Lung (tissue), 11 donors: ENCODE measurements at regions not wholly inside any gene's neighbourhood (a gene's known extent, or its start where the extent isn't known, plus 50 kb on each side); places are given as distances from the start of the nearest gene placed in this dataset.

Source experiments
- ATAC-seq: fragments of 200-7000 bp; cut with Tn5 transposase; one replicate; pipeline ENCODE4 v1.9.1; 2020; ENCODE audit warnings: moderate number of reproducible peaks; ENCODE audit not compliant: insufficient read depth, low FRiP score
- DNase-seq, 3 donors: peaks; one replicate each; pipeline ENCODE4 v3.0.0-alpha.2; 2013 to 2017
- H3K27ac ChIP-seq, 2 donors: one replicate each; pipeline ENCODE4 v1.5.1; 2013; ENCODE audit warnings: mild to moderate bottlenecking in 2 of 2, moderate library complexity in 2 of 2, control low read depth in 1 of 2, inconsistent platforms in 1 of 2, low read depth in 1 of 2, low read length in 1 of 2
- H3K27me3 ChIP-seq, 3 donors: one replicate each; pipeline ENCODE4 v1.5.1; 2013; ENCODE audit warnings: low read length in 2 of 3; ENCODE audit not compliant: control insufficient read depth in 3 of 3, insufficient read depth in 3 of 3
- H3K36me3 ChIP-seq, 4 donors: one replicate each; pipeline ENCODE4 v1.5.1; 2013; ENCODE audit warnings: low read length in 4 of 4, mild to moderate bottlenecking in 1 of 4, moderate library complexity in 1 of 4; ENCODE audit not compliant: control insufficient read depth in 4 of 4, insufficient read depth in 4 of 4
- H3K4me1 ChIP-seq, 5 donors: one replicate each; pipeline ENCODE4 v1.5.1; 2013; ENCODE audit warnings: low read length in 5 of 5, mild to moderate bottlenecking in 2 of 5, moderate library complexity in 1 of 5; ENCODE audit not compliant: control insufficient read depth in 5 of 5, insufficient read depth in 5 of 5
- H3K4me3 ChIP-seq: one replicate; pipeline ENCODE4 v1.5.1; 2013; ENCODE audit warnings: mild to moderate bottlenecking, control low read depth, moderate library complexity
- H3K9ac ChIP-seq, 2 donors: one replicate each; pipeline ENCODE4 v1.5.1; 2013; ENCODE audit warnings: low read length in 2 of 2, control low read depth in 1 of 2; ENCODE audit not compliant: insufficient read depth in 1 of 2
- H3K9me3 ChIP-seq, 4 donors: one replicate each; pipeline ENCODE4 v1.5.1; 2013; ENCODE audit warnings: low read length in 3 of 4, mild to moderate bottlenecking in 1 of 4, moderate library complexity in 1 of 4; ENCODE audit not compliant: control insufficient read depth in 4 of 4, insufficient read depth in 3 of 4
- CTCF ChIP-seq: IDR thresholded peaks from 2 replicates; pipeline ENCODE4 v1.5.1; 2012; ENCODE audit warnings: mild to moderate bottlenecking; ENCODE audit errors: control extremely low read depth, extremely low read depth
- WGBS, 2 donors: extraction: QIAGEN DNeasy Blood & Tissue Kit; methylation state at CpG; one replicate each; pipeline ENCODE4 v1.1.7; 2013; 5-methylcytosine and 5-hydroxymethylcytosine counted together
- donor health status: control.
- donor health status: control.
- donor health status: Bipolar disorder and iron deficiency.
- donor health status: healthy.
- donor health status: DM: yes; HTN: yes; CAD: no.

GRCh38 chr1:87953732-87954344 lies 625.2 kb downstream of the LMO4 start:
- peak; percentile 77 to 87 (median 86) for DNase-seq

GRCh38 chr1:87955038-87955437 lies 626.4 kb downstream of the LMO4 start:
- no peak for ATAC-seq
- Histone ChIP-seq H3K27ac (no peak overlapping the region), H3K9ac (no peak overlapping the region), H3K36me3 (no peaks in the 10 kb centered on the region), H3K4me1 (peaks cover 0 to 5% (median 2%) of the 10 kb centered on the region in 5 donors), H3K27me3 (no peaks in the 10 kb centered on the region), H3K9me3 (no peaks in the 10 kb centered on the region), H3K4me3 (no peak overlapping the region)
- TF ChIP-seq CTCF, result no peak
- WGBS, 2 donors, result 77 to 88% methylated on average over 5 of the region's 5 CpGs
- peak in 1 of 3 donors; percentile 34 for DNase-seq

More at GRCh38 chr1:87953732-87954344, 625.2 kb downstream of the LMO4 start:
- ATAC-seq, result peak; percentile 74
- Histone ChIP-seq H3K9me3 (no peaks in the 10 kb centered on the region), H3K4me3 (no peak overlapping the region), H3K9ac (no peak overlapping the region), H3K27ac (no peak overlapping the region), H3K36me3 (no peaks in the 10 kb centered on the region), H3K27me3 (no peaks in the 10 kb centered on the region), H3K4me1 (peaks cover 0 to 5% (median 2%) of the 10 kb centered on the region in 5 donors)
- peak; percentile 60 for TF ChIP-seq CTCF
- WGBS, 2 donors, result 7 to 14% methylated on average over 3 of the region's 3 CpGs

GRCh38 chr1:87956072-87956471 lies 627.4 kb downstream of the LMO4 start:
- no peak for TF ChIP-seq CTCF
- no peak overlapping the region for H3K27ac ChIP-seq
- H3K27me3 ChIP-seq, result no peaks in the 10 kb centered on the region
- ATAC-seq (peak; percentile 24), DNase-seq (no peak)
- H3K9me3 ChIP-seq, result no peaks in the 10 kb centered on the region
- no peak overlapping the region for H3K4me3 ChIP-seq
- H3K4me1 ChIP-seq, result peaks cover 0 to 5% (median 2%) of the 10 kb centered on the region in 5 donors
- no peak overlapping the region for H3K9ac ChIP-seq
- H3K36me3 ChIP-seq, result no peaks in the 10 kb centered on the region
- WGBS, 2 donors, result 72 to 83% methylated on average over 6 of the region's 6 CpGs

GRCh38 chr1:87956750-87957149 lies 628.1 kb downstream of the LMO4 start:
- no peaks in the 10 kb centered on the region for H3K27me3 ChIP-seq
- no peaks in the 10 kb centered on the region for H3K36me3 ChIP-seq
- H3K27ac ChIP-seq, result no peak overlapping the region
- no peak overlapping the region for H3K4me3 ChIP-seq
- TF ChIP-seq CTCF, result no peak
- 77 to 92% methylated on average over 1 of the region's 1 CpG for WGBS, 2 donors
- peaks cover 0 to 4% (median 2%) of the 10 kb centered on the region in 5 donors for H3K4me1 ChIP-seq
- ATAC-seq, result no peak
- H3K9ac ChIP-seq, result no peak overlapping the region
- no peaks in the 10 kb centered on the region for H3K9me3 ChIP-seq
- DNase-seq, result no peak
